KMS-11 (cell line): ENCODE measurements at regions not wholly inside any gene's neighbourhood (a gene's known extent, or its start where the extent isn't known, plus 50 kb on each side); places are given as distances from the start of the nearest gene placed in this dataset.

Source experiments
- H2AFZ ChIP-seq: fragments of 200-600 bp; sonication (generic); 2 replicates; pipeline ENCODE4 v1.6.1; 2016; ENCODE audit warnings: antibody characterized with exemption, mixed run types, low read depth
- H3K27ac ChIP-seq: fragments of 200-600 bp; sonication (generic); 2 replicates; pipeline ENCODE4 v1.6.1; 2016; ENCODE audit warnings: mild to moderate bottlenecking, mixed run types
- H3K27me3 ChIP-seq: fragments of 200-600 bp; sonication (generic); 2 replicates; pipeline ENCODE4 v1.6.1; 2017; ENCODE audit warnings: mild to moderate bottlenecking, low read depth, mixed run types, moderate library complexity; ENCODE audit not compliant: insufficient read depth
- H3K36me3 ChIP-seq: fragments of 200-600 bp; sonication (generic); 2 replicates; pipeline ENCODE4 v1.6.1; 2017; ENCODE audit warnings: mild to moderate bottlenecking, mixed run types; ENCODE audit not compliant: insufficient read depth
- H3K4me1 ChIP-seq: fragments of 200-600 bp; sonication (generic); 2 replicates; pipeline ENCODE4 v1.6.1; 2016; ENCODE audit warnings: mild to moderate bottlenecking, low read depth, mixed run types; ENCODE audit not compliant: poor library complexity, severe bottlenecking
- H3K4me2 ChIP-seq: fragments of 200-600 bp; sonication (generic); 2 replicates; pipeline ENCODE4 v1.7.0; 2016; ENCODE audit warnings: mild to moderate bottlenecking, mixed run types
- H3K4me3 ChIP-seq: fragments of 200-600 bp; sonication (generic); IDR thresholded peaks from 2 replicates; pipeline ENCODE4 v1.6.1; 2017; ENCODE audit warnings: low read depth, low read length, mixed read lengths; ENCODE audit not compliant: insufficient read depth
- H3K79me2 ChIP-seq: fragments of 200-600 bp; sonication (generic); 2 replicates; pipeline ENCODE4 v1.6.1; 2016; ENCODE audit warnings: low read depth, mixed run types; ENCODE audit not compliant: insufficient read depth
- H3K9ac ChIP-seq: fragments of 200-600 bp; sonication (generic); 2 replicates; pipeline ENCODE4 v1.6.1; 2016; ENCODE audit warnings: mild to moderate bottlenecking, mixed run types
- H4K20me1 ChIP-seq: fragments of 200-600 bp; sonication (generic); 2 replicates; pipeline ENCODE4 v1.6.1; 2016; ENCODE audit warnings: mild to moderate bottlenecking, mixed run types; ENCODE audit not compliant: insufficient read depth
- CTCF ChIP-seq: fragments of 200-600 bp; sonication (generic); conservative IDR thresholded peaks from 2 replicates; pipeline ENCODE4 v1.6.1; 2017; ENCODE audit warnings: low read depth, mild to moderate bottlenecking, antibody characterized with exemption, low read length, moderate library complexity, mixed read lengths

DNA sequence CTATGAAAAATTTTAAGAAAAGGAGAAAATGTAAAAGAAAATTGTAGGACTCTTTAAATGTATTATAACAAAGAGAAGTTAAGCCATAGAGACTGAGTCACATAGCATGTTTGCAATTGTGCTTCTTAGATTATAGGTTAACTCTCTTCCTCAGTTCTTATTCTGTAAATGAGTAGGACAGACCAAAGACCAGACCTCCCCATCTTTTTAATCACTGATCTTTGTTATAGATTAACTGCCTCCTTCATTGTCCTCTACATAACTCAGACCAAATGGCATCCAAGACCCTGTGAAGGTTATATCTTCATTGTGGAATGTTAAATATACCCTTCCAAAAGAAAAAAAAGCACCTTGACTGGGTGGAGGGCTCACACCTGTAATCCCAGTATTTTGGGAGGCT is 316.9 kb upstream of the LRRTM4 start:
- Histone ChIP-seq H3K27me3 (no peaks in the 10 kb centered on the region), H3K27ac (no peak overlapping the region), H3K4me1 (no peaks in the 10 kb centered on the region), H3K4me2 (no peak overlapping the region), H3K79me2 (no peaks in the 10 kb centered on the region), H3K4me3 (no peak overlapping the region), H4K20me1 (no peaks in the 10 kb centered on the region), H3K36me3 (no peaks in the 10 kb centered on the region), H2AFZ (no peak overlapping the region), H3K9ac (no peak overlapping the region)
- TF ChIP-seq CTCF: no peak

DNA sequence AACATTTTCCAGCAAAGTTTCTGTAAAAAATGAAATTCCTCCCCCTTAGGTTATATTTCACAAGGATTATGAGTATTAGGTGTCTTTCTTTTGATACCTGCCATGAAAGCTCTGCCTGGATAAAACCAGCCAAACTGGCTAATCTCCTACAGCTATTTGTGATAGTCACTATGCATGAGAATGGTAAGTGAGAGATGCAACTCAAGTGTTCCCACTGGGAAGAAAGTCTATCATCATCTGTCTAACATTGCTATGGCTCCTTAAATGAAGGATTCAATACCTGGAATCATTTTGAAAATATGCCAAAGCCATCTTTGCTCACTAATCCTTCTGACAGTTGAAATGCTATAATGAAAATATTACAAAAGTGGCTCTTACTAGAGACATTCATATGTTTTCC is 339.9 kb upstream of the LRRTM4 start:
- TF ChIP-seq CTCF: no peak
- no peaks in the 10 kb centered on the region for H3K27me3 ChIP-seq
- no peaks in the 10 kb centered on the region for H3K36me3 ChIP-seq
- no peak overlapping the region for H2AFZ ChIP-seq
- H3K79me2 ChIP-seq: no peaks in the 10 kb centered on the region
- no peak overlapping the region for H3K27ac ChIP-seq
- H3K9ac ChIP-seq: no peak overlapping the region
- H4K20me1 ChIP-seq: no peaks in the 10 kb centered on the region
- H3K4me1 ChIP-seq: no peaks in the 10 kb centered on the region
- no peak overlapping the region for H3K4me2 ChIP-seq
- H3K4me3 ChIP-seq: no peak overlapping the region

- TF ChIP-seq CTCF: no peak
- Histone ChIP-seq H3K27me3 (no peaks in the 10 kb centered on the region), H3K27ac (no peak overlapping the region)
These were observed 342.2 kb upstream of the LRRTM4 start for GRCh38 chr2:77864426-77864825.

GRCh38 chr2:77866661-77867060 is 344.5 kb upstream of the LRRTM4 start:
- no peaks in the 10 kb centered on the region for H3K27me3 ChIP-seq
- no peaks in the 10 kb centered on the region for H4K20me1 ChIP-seq
- H3K4me1 ChIP-seq: no peaks in the 10 kb centered on the region
- no peak overlapping the region for H3K9ac ChIP-seq
- no peaks in the 10 kb centered on the region; the same call in 1 of the 2 replicates for H3K36me3 ChIP-seq
- TF ChIP-seq CTCF: no peak
- no peak overlapping the region for H3K4me3 ChIP-seq
- no peak overlapping the region for H3K4me2 ChIP-seq
- H2AFZ ChIP-seq: no peak overlapping the region
- no peaks in the 10 kb centered on the region for H3K79me2 ChIP-seq
- H3K27ac ChIP-seq: no peak overlapping the region

More at GRCh38 chr2:77864426-77864825, 342.2 kb upstream of the LRRTM4 start:
- Histone ChIP-seq H2AFZ (no peak overlapping the region), H4K20me1 (no peaks in the 10 kb centered on the region), H3K4me3 (no peak overlapping the region), H3K79me2 (no peaks in the 10 kb centered on the region), H3K36me3 (no peaks in the 10 kb centered on the region; the same call in 1 of the 2 replicates), H3K4me1 (no peaks in the 10 kb centered on the region), H3K4me2 (no peak overlapping the region), H3K9ac (no peak overlapping the region)
